HG03025 (cell line): ENCODE measurements at regions not wholly inside any gene's neighbourhood (a gene's known extent, or its start where the extent isn't known, plus 50 kb on each side); places are given as distances from the start of the nearest gene placed in this dataset.

Experiments used
- ATAC-seq: cut with Tn5 transposase; IDR thresholded peaks from one replicate; pipeline ENCODE4 v1.9.1; 2021; ENCODE audit warnings: mild to moderate bottlenecking, moderate library complexity; ENCODE audit not compliant: unreplicated experiment, low FRiP score

DNA sequence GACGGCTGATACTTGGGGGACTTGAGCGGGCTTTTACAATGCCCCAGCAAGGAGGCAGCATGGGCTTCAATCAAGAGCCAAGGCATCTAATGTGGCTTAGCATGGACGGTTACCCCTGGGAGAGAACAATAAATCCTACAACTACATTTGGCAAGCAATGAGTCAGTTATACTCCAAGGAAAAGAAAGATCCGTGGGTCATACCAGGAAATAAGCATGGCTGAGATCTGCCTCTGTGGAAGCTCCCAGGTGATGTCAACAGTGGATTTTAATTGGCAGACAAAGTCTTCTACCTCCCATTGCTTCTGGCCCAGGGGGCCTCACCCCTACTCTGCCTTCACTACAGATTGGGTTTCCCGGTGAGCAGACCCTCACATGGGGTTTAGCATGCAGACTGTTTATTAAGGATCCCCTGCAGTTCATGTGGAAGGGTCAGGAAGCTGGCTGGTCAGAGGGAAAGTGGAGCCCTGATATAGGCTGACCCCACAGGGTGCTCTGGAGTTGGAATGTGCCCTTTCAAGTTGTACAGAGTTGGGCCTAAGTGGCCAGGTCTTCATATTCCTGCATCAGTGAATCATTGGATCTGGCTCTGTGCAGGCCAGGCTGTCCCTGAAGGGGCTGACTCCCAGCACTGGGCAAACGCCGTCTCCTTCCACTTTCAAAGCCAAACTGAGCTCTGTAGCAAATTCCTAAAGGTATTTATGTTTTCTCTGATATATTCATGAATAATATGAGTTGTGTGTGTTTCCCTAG, 91.3 kb upstream of the GGTLC1 start:
- ATAC-seq: no peak

DNA sequence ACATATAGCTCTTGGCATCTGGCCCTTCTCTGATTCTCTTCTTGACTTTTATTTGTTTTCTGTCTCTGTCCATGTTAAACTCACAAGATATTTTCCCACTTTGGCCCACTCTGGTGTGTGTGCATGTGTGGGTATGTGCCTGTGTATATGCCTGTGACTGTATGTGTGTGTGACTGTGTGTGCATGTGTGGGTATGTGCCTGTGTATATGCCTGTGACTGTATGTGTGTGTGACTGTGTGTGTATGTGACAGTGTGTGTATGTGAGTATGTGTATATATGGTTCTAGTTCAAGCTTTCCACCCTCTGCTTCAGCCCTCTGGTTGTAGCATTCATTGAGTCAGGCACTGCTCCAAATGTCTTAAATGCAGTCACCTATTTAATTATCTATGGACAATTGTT, 88.6 kb upstream of the GGTLC1 start:
- no peak for ATAC-seq

- ATAC-seq: no peak
Observed at GRCh38 chr20:24070679-24071078, 82.1 kb upstream of the GGTLC1 start.

- ATAC-seq: no peak
Observed at GRCh38 chr20:24066076-24066700, 77.6 kb upstream of the GGTLC1 start.

DNA sequence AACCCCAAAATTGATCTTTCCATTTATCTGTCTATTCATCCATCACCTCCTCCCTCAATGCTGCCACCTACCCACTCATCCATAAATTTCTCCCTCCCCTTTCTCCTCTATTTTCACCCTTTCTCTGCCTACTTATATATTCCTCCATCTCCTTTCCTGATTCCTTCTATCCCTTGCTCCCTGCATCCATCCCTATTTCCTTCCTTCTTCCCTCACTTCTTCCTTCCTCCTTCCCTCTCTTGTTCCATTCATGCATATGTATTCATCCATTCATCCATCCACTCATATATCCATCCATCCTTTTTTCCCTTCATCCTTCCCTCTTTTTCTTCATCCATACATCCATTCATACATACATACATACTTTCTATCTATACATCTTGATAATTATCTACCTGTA, 76.3 kb upstream of the GGTLC1 start:
- ATAC-seq: no peak

- ATAC-seq: no peak
Observed at GRCh38 chr20:24064092-24064491, 75.5 kb upstream of the GGTLC1 start.

DNA sequence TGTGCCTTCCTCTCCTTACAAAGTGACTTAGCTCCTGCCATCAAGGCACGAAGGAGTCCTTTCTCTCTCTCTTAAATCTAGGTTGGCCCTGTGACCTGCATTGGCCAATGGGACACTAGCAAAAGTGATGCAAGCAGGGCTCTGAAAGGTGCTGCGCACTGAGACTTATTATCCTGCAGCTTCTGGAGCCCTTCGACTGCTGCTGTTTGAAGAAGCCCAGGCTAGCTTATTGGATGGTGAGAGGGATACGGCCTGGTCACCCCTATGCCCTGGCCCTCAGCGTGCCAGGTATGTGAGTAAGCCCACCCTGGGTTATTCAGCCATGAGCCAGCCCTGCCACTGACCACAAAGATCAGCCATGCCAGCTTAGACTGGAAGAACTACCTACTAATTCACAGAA, 74.5 kb upstream of the GGTLC1 start:
- no peak for ATAC-seq

GRCh38 chr20:24060851-24061590, 72.4 kb upstream of the GGTLC1 start:
- ATAC-seq: no peak

GRCh38 chr20:24059174-24059573, 70.6 kb upstream of the GGTLC1 start:
- no peak for ATAC-seq

DNA sequence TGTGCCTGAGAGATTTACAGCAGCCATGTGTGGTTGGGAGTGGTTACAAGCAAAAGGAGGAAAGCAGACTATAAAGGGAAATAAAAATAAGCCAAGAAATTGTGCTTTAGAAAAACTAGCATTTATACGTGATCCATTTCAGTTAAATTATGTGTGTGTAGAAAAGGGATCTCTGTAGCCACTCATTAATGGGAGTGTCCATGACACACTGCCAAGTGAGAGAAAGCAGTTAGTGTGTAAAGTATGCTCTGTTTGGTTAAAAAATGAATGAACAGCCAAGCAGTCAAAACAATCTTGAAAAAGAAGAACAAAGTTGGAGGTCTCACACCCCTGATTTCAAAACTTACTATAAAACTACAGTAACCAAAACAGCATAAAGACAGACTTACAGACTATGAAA, 67.9 kb upstream of the GGTLC1 start:
- ATAC-seq: no peak

DNA sequence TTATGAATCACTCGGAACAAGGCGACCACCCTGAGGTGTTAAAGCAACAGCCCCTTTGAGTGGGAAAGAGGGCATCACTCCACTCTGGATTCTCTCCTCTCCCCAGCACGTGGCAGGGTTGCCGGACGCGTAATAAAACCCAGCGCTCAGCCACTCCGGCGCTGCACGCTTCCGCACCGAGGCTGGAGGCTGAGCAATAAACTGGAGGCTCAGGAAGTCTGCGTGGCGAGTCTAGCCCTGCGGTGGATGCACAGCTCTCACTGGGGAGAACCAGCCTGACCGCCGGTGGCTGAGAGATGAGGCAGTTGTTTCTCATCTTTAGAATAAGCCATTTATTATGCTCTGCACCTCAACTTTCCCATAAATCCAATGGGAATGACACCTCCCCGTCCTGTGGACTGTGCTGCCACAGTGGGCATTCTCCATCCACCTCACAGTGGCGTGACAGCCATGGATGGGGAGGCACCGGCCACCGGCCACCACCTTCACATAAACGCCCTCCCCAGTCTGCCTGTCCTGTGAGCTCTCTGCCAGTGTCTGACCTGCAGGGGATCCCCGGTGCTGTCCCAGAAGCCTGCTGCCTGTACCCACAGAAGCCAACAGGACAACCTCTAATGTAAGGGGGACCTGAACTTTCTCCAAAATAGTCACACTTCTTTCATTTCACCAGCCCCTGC, 64.2 kb upstream of the GGTLC1 start:
- ATAC-seq: no peak

DNA sequence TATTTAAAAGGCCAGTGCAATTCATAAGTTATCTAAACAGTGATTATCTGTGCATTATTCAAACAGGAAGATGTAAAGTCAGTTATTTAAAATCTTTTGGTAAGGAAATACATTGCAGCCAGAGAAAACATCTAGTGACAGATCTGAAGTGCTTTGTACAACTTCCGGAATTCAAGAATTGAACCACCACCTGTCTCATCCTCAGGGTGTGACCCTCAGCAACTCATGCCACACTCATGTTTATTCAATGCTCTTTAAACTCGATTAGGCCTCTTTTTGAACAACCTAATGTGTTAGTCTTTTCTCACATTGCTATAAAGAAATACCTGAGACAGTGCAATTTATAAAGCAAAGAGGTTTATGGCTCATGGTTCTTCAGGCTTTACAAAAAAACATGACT, 62.6 kb upstream of the GGTLC1 start:
- ATAC-seq: no peak

DNA sequence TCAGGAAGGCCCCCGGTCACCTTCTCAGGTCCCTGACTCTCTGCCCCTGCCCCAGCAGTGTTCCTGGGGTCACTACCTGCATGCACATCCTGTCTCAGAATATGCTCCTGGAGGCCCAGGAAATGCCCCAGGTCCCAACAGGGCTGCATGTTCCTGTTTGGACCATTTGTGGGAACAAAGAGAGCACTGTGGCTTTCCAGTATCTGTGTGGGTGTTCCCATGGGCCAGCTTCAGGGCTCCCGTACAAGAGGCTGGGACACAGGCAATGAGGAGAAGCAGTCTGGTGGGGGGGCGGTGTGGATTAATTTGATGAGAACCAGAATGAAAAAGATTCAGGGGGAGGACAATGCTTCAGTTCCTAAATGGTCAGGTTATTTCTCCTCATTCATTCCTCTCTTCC, 61.5 kb upstream of the GGTLC1 start:
- ATAC-seq: no peak

DNA sequence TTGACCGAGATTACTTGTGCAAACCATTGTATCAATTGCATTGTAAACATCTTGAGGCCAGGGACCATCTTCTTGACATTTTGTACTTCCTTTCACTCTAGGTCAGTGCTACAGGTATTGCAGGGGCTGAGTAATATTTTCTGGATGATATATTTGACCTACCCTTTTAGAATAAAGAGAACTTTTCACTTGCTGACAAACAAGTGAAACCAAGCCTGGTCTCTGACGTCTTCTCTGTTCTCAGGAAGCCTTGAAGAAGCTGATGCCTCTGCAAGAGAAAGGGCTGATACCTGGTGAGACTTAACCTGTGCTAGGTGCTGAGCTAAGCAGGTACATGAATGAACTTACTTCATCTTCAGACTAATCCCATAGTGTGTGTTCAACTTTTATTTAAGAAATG, 60.5 kb upstream of the GGTLC1 start:
- no peak for ATAC-seq

DNA sequence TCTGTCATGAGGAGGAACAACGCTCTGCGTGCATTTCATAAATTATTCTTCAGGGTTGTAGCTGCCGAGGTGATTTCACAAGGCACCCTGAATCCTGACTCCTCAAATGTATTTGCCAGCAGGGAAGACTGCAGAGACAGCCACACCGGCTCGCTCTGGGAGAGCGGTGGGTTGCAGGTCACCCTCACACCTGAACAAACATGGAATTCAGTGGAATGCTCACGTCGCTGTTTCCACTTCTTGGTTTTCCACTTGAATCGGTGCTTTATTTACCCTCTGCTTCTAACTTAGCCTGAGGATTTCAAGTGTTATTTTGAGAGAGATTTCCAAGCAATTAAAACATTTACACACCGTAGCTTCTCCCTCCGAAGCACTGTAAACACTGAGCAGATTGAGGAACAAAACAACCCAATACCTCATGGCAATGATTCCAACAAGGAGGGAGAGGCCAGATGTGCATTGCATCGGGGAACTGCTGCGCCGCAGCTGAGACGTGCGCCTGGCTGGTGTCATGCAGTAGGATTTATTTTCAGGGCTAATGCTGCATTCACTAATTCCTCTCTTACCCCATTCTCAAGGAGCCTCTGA, 59.5 kb upstream of the GGTLC1 start:
- ATAC-seq: no peak

- no peak for ATAC-seq
Observed at GRCh38 chr20:24046888-24047287, 58.3 kb upstream of the GGTLC1 start.

DNA sequence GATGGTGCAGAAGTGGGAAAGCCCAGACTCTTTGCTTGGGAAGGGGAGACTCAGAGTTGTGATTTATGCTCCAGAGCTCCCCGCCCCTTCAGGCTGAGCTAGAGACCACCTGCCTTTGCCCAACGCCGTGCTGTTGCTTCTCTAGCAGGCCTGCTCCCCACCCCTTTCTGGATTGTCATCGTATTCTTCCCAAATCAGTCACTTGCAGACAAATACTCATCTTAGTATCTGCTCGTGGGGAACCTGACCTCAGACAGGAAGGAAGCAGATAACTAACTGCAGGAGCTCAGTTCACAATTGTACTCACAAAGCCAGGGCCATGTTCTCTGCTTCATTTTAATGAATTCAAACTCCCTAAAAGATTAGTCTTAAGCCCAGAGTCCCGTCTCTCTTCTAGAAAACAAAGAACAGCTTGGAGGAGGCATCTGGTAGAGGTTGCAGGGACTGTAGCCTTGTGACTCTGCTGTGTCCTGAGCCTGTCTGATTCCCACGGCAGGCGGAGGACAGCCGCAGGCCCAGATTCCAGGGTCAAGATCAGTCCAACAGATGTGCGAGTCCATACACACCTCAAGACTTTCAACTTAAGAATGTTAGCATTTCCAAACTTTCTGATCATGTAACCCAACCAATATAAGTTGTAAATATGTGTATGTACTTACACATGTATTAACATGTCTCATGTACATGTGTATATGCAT, 57.2 kb upstream of the GGTLC1 start:
- no peak for ATAC-seq

- ATAC-seq: no peak
Observed at GRCh38 chr20:24043294-24043693, 54.7 kb upstream of the GGTLC1 start.

DNA sequence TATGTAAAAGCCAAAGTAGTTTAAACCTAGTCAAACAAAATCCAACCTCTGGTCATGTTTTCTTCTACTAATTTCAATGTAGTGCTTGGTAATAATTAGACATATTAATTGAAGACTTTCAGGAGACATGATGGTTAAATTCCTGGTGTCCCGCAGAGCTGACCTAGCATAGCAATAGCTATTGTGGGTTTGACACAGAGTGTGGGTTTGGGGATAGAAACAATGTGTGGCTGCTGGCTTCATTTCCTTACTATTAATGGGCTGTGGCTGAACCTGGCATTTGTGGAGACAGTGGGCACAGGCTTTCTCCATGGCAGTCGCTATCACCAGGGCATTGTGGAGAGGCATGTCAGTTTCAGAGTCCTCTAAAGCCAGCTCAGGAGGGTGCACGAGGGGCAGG, 54.1 kb upstream of the GGTLC1 start:
- no peak for ATAC-seq

GRCh38 chr20:24040896-24041459, 52.4 kb upstream of the GGTLC1 start:
- ATAC-seq: no peak
